HL-60 (cell line): ENCODE measurements at regions not wholly inside any gene's neighbourhood (a gene's known extent, or its start where the extent isn't known, plus 50 kb on each side); places are given as distances from the start of the nearest gene placed in this dataset.

Source experiments
- CTCF ChIP-seq: IDR thresholded peaks from one replicate; pipeline ENCODE4 v1.5.1; 2011; ENCODE audit warnings: low read length, control low read depth, inconsistent platforms; ENCODE audit not compliant: insufficient read depth
- GABPA ChIP-seq: IDR thresholded peaks from 2 replicates; pipeline ENCODE4 v1.6.1; 2012; ENCODE audit warnings: low read depth
- POLR2AphosphoS5 ChIP-seq: IDR thresholded peaks from 2 replicates; pipeline ENCODE4 v1.6.1; 2012; ENCODE audit warnings: low read depth
- REST ChIP-seq: IDR thresholded peaks from 2 replicates; pipeline ENCODE4 v1.6.1; 2012; ENCODE audit warnings: low read depth; ENCODE audit not compliant: insufficient replicate concordance
- SPI1 ChIP-seq: IDR thresholded peaks from 2 replicates; pipeline ENCODE4 v1.6.1; 2012; ENCODE audit warnings: low read depth, mild to moderate bottlenecking, borderline replicate concordance

- TF ChIP-seq CTCF (no peak), REST (no peak), GABPA (no peak), POLR2AphosphoS5 (no peak), SPI1 (no peak)
Measured at GRCh38 chr5:61625137-61625561, 293.1 kb downstream of the ZSWIM6 start.
